ENCODE measurements at regions not wholly inside any gene's neighbourhood (a gene's known extent, or its start where the extent isn't known, plus 50 kb on each side); places are given as distances from the start of the nearest gene placed in this dataset.

GRCh38 chr21:35232545-35233176 lies 183.6 kb upstream of the RUNX1 start:
- TF ChIP-seq MYC (IDR thresholded peaks at IDR 0.05; ENCODE audit: low read depth, low read length) (no peak), CTCF (IDR thresholded peaks at IDR 0.05; ENCODE audit: low read depth, low read length) (no peak), POLR2A (IDR thresholded peaks at IDR 0.05; ENCODE audit: extremely low read depth, insufficient read length) (no peak), MAX (IDR thresholded peaks at IDR 0.05; ENCODE audit: low read depth, low read length) (no peak)
